ENCODE measurements at regions not wholly inside any gene's neighbourhood (a gene's known extent, or its start where the extent isn't known, plus 50 kb on each side); places are given as distances from the start of the nearest gene placed in this dataset.
"Not testable (repeated sequence)": the region's sequence is repeated elsewhere in the genome, so short reads cannot be mapped to it uniquely, and the experiment has no call there.

GRCh38 chr1:242623756-242624155 lies 99.3 kb upstream of the PLD5 start:
- DNase-seq (ENCODE audit: low read depth): no peak

DNA sequence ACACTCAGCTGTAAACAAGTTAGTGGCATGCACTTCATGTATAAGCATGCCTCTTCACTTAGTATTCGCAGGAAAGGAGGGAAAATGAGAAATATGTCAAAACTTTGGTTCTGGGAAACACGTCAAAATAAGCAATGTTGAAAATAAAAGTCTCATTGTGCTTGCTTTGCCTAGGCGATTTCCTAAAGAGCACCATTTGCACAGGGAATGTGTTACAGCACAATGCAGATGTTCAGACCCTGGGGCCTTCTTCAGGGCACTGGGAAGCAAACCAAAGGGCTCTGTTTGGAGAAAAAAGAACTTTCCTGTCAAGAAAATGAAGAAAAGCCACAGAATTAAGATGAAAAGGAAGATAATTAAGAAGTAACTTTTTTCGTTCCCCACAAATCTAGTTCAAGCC lies 98.6 kb upstream of the PLD5 start:
- DNase-seq (ENCODE audit: low read depth): no peak

- DNase-seq (ENCODE audit: low read depth): no peak
These were observed 88.8 kb upstream of the PLD5 start for GRCh38 chr1:242613266-242613815.

GRCh38 chr1:242610209-242610608 lies 85.7 kb upstream of the PLD5 start:
- no peak for DNase-seq (ENCODE audit: low read depth)

GRCh38 chr1:242605521-242605920 lies 81.0 kb upstream of the PLD5 start:
- no peak for DNase-seq (ENCODE audit: low read depth)

DNA sequence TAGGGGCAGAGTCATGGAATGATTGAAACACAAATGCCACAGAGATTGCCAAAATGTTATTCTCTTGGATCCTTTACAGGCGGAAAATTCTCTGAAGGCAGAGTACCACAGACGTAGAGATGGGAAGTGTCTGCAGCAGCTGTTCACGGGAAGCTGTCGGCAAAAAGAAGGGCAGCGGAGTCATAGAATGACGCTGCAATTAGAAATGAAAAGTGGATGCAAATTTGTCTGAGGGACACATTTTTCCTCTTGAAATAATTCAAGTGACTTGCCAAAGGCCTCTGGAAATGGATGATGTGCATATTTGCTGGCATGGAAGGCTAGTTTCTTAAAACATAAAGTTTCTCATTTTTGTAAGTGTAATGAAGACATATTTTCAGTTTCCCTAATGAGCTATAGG lies 77.5 kb upstream of the PLD5 start:
- DNase-seq (ENCODE audit: low read depth): no peak

DNA sequence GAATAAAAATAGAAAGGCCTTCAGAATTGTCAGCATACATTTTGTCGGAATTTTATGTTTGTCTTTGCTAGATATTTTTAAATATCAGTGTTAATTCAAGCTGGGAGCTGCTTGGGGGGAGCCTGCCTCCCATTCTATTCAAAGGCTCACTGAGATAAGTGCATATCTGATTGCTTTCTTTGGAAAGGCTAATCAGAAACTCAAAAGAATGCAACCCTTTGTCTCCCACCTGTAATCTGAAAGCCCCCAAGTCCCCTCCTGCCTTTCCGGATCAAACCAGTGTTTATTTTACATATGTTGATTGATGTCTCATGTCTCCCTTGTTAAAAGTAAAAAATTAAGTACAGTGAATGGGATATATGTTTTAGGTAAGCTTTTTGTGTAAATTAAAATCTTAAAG lies 69.3 kb upstream of the PLD5 start:
- DNase-seq (ENCODE audit: low read depth): not testable (repeated sequence)

DNA sequence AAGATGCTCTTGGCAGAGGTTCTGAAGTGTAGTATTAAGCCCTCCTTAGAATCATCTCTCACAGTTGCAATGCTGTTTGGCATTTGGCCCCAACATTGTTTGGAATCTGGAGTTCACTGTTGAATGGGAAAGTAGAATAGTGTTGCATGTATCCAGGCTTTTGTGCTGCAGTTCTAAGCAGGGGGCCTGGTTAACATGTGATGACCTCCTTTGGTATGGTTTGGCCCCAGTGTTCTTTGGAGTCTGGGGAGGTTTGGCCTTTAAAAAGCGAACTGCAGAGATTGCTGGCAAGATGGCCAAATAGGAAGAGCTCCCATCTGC lies 61.8 kb upstream of the PLD5 start:
- DNase-seq (ENCODE audit: low read depth): no peak

DNA sequence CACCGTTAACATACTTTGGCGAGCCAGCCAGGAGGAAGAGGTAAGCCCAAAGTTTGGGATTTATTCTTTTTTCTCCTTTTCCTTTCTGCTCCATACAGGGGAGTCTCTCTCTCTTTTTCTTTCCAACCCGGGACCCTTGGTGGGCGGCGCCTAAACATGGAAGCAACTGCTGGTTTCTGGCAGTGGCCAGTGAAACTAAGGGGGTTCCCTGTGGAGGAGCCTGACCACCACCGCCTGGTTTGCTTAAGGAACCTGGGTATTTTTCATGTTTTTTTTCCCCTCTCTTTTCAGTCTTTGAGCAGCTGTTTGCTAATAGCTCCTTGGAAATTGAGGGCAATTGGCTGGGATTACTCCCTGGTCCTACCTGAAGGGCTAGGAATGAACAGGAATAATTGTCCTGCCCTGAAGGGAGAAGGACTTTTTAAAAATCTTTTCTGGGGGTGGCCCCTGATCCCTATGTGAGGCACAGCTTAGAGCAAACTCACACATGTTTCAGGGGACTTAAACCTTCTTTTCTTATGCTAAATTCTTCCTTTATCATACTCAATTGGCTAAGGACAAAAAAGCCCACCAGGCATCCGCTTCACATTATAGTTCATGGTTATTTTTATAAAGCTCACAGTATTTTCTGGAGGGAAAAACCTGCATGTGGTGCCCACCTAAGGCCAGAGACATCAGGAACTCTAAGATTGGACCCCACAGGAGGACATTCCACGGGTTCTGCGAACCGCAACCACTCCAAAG lies 61.3 kb upstream of the PLD5 start:
- no peak for DNase-seq (ENCODE audit: low read depth)

DNA sequence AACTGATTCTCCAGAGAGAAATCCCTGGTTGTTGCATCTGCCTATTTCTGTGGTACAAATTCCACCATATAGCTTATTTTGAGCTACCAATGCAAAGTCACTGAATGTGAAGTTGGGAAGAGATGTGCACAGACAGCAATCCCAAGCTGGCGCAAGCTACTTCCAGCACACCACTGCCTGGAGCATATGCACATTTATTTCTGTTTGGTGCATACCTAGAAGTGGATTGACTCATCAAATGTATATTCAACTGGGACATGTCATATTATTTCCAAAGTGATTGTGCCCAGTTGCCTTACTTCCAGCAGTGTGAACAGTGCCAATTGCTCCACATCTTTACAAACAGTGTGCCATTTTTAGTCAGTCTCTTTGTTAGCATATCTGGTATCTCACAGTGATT lies 58.2 kb upstream of the PLD5 start:
- no peak for DNase-seq (ENCODE audit: low read depth)

DNA sequence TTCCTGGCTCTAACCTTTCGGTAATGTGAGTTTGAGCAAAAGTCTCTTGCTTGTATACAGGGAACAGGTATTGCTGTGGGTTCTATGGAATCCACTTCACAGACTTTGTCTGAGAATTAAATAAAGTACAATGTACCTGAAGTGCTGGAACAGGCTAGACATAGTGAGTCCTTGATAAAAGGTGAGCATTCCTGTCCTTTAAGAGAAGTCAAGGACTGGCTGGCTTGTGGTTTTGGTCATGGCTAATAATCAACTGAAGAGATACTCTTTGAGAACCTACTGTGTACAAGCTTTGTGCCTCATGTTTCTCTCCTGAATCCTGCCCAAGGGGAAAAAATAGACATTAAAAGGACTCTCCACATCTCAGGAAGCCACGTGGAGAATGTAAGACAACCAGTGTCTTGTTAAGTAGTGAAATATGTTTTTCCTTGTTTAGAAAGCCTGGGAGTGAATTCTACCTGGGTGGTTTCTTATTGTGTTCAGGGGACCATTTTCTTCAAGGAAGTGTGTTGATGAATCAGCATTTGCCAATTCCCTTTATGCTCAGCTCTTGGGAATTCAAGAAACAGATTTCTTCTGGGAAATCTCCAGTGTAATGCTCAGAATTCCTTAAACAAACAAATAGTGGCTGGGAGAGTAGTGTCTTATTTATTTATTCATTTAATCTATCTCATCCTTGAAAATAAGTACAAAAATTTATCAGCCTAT lies 55.2 kb upstream of the PLD5 start:
- DNase-seq (ENCODE audit: low read depth): no peak
